GM19025 (cell line): ENCODE measurements at regions not wholly inside any gene's neighbourhood (a gene's known extent, or its start where the extent isn't known, plus 50 kb on each side); places are given as distances from the start of the nearest gene placed in this dataset.

Experiments
- ATAC-seq: cut with Tn5 transposase; IDR thresholded peaks from one replicate; pipeline ENCODE4 v1.9.1; 2021; ENCODE audit warnings: mild to moderate bottlenecking, low read depth, moderate library complexity; ENCODE audit not compliant: unreplicated experiment

DNA sequence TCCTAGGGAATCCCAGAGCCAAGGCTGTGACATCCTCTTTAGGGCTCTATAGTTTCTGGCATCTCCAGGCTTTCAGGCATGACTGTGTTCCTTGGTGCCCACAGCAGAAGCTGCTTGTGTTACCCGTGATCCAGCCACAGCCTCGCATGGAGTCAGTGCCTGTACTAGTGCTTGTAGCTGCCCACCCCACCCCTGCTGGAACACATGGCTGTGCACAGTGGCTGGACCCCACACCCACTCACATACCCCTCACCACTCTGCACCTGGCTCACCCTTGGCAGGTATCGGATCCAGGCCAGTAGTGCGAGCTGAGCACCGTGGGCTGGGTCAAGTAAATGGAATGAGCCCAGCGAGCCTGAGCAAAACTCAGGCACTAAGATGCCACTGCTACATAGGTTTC is 934.7 kb upstream of the PRMT6 start:
- no peak for ATAC-seq

DNA sequence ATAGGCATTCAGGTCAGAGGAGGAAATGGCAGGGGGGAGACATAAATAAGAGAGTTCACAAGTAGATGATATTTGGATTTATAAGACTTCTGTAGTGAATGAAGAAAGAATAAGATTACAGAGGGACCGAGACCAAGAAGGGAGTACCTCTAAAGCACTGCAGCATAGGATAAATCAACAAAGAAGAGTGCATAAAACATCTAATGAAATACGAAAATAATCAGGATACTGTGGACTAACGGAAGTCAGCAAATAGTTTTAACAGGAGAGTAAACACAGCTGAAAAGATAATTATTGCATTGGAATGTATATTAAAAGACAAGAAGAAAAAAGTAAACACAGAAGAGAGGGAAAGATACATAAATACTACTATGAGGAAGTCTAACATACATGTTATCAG is 921.9 kb upstream of the PRMT6 start:
- ATAC-seq = no peak

DNA sequence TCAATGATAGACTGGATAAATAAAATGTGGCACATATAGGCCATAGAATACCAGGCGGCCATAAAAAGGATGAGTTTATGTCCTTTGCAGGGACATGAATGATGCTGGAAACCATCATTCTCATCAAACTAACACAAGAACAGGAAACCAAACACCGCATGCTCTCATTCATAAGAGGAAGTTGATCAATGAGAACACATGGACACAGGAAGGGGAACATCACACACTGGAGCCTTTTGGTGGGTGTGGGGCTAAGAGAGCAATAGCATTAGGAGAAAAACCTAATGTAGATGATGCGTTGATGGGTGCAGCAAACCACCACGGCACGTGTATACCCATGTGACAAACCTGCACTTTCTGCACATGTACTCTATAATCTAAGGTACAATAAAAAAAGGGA is 883.4 kb upstream of the PRMT6 start:
- no peak for ATAC-seq

DNA sequence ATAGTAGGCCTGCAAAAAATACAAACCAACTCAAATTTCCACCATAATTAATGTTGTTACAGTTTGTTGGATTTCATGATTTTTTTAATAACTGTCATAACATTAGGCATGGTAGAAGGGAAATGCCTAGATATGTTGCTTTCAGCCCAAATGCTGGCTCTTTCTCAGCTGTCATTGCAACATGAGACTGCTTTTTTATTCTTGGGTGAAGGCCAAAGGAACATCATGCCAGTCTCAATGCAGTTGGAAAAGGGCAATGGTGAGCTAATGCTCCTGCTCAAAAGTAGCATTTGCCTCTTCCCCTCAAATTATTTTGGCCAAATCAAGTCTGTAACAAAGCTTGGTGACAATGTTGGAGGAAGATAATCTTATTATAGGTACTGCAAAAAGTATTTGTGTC is 877.7 kb upstream of the PRMT6 start:
- ATAC-seq = no peak

DNA sequence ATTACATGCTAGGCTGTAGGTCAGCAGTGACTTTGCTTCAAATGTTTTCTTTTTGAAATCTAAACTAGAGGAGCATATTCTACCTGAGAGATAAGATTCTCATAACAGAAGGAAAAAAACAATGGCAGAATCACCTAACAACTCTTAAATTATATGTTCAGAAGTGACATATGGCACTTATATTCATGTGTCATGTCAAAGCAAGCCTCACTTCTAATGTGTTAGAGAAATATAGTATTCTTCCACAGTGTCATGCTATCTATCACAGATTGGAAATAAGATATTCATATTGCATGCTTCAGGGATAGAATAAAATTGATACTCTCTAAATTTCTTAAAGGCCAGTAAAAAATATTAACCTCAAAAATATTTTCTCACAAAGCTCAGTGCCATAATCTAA is 874.6 kb upstream of the PRMT6 start:
- no peak for ATAC-seq

DNA sequence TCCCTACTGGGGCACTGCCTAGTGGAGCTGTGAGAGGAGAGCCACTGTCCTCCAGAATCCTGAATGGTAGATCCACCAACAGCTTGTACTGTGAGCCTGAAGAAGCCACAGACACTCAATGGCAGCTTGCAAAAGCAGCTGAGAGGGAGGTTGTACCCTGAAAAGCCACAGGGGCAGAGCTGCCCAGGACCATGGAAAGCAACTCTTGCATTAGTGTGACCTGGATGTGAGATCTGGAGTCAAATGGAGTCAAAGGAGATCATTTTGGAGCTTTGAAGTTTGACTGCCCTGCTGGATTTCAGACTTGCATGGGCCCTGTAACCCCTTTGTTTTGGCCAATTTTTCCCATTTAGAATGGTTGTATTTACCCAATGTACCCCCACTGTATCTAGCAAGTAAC is 871.4 kb upstream of the PRMT6 start:
- no peak for ATAC-seq

DNA sequence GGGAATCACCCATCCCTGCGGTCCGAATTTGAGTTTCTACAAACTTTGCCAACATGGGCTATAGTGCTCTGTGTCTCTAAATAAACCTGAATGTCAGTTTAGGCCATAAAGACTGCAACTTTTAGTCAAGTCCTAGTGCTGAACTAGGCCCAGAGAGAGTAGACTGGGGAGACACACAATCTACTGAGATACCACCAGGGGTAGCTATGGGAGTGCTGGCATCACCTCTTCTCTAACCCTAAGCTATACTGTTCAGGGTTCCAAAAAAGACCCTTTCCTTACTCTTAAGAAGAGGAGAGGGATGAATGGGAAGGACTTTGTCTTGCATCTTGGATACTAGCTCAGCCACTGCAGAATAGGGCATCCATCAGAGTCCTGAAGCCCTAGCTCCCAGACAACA is 866.7 kb upstream of the PRMT6 start:
- ATAC-seq = no peak

DNA sequence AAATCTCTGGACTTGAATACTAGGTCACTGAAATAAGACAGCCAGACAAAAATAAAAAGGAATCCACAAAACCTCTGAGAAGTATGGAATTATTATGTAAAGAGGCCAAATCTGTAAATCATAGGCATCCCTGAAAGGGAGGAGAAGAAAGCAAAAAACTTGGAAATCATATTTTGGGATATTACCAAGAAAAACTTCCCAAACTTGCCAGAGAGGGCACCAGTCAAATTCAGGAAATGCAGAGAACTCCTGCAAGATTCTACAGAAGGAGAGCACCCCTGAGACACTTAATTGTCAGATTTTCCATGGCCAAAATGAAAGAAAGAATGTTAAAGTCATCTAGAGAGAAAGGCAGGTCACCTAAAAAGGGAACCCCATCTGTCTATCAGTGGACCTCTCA is 862.3 kb upstream of the PRMT6 start:
- ATAC-seq = no peak

DNA sequence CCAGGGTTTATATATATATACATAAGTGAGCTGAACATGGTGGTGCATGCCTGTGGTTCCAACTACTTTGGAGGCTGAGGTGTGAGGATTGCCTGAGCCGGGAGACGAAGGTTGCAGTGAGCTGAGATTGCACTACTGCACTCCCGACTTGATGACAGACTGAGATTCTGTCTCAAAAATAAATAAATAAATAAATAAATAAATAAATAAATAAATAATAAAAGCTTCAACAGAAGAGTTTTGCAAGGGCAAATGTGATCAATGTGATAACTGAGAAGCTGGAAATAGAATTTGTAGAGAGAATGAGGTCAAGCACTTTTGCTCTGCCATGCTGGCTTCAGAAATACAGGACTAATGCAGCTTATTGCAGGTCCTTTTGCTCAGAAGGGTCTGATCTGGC is 855.8 kb upstream of the PRMT6 start:
- no peak for ATAC-seq

DNA sequence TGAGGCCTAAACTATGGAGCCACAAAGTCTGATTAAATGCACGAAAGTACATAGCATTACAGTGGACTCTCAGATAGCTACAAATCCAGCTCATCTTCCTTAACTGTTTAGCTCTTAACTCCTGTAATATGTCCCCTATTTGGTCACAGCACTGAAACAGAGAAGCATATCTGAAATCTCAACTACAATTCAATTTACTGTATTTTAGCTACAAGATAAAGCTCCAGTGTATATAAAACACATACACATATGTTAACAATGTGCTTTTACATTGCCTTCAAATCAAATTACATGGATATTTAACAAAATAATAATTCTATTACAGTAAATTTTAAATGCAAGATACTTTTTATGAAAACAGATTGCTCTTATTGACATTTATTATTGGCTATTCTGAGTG is 849.3 kb upstream of the PRMT6 start:
- no peak for ATAC-seq

DNA sequence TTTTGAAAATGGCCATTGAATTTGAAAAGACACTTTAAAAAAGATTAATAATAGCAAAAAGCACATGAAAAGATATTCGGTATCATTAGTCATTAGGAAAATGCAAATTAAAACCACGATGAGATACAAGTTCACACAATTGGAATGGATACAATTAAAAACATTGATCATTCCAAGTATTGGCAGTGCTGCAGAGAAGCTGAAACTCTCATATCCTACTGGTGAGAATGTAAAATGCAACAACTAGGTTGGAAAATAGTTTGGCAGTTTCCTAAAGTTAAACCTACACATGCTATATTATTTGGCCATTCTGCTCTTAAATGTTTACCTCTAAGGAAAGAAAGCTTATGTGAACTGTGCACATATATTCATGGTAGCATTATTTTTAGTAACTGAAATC is 838.7 kb upstream of the PRMT6 start:
- ATAC-seq = no peak

DNA sequence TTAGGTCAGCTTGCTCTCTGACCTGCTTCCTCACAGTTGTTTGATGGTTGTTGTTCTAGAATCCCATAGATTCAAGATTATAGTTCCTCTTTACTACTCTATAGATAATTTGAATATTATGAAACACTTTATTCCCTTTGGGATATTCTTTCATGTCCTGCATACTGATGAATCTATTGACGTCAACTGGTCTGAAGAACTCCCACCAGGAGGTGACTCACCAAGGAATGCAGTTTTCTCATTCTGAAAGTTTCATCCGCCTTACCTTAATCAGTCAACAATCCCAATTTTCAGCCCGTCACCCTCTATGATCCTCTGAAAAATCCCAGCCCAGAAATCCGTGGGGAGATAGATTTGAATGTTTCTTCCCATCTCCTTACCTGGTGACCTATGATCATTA is 834.1 kb upstream of the PRMT6 start:
- no peak for ATAC-seq

DNA sequence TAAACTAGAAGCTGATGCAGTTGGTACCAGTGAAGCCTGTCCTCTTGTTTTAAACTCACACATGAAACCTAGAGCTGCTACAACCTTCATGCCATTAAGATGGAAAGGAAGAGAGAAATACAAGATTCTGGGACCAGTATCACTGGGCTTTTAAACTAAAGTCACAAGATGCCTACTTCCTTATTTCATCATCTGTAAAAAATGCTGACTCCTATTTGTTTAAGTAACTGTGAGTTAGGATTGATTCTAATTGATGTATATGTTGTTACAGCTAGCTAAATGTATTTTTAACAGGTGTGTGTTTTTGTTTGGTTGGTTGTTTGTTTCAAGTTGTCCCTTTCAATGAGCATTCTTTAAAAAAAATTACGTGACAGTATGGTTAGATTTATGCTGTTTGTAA is 833.3 kb upstream of the PRMT6 start:
- no peak for ATAC-seq

DNA sequence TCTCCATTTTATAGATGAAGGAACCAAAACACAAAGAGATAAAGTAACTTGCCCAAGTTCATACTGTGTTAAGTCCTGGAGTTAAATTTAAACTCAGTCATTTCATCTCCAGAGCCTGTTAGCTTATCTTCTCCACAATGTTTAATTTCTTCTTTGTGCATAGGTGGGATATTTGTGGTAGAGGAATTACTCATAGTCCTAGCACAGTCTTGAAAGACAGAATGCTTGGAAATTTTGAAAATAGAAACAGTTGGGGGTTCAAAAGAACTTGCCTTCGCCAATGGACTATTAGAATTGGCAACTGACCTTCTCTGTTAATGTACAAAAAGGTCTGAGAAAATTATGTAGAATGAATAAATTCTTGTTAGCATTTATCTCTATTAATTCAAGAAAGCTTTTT is 832.0 kb upstream of the PRMT6 start:
- ATAC-seq = no peak

DNA sequence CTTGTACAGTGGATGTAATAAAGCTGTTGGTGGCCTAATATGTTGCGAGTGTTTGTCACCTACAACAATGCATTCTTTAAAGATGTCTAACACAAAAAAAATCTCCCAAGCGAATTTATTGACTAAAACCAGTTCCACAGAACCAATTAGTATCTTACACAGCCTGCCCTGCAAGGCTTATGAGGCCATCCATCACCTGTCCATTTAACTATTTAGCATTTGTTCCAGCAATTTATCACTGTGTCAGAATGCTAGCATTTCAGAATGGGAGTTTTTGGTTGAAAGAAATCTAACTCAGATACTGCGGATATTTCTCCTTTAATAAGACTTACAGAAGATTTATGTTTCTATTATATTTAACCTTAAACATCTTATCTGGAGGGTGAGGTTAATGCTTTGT is 831.1 kb upstream of the PRMT6 start:
- ATAC-seq = no peak

DNA sequence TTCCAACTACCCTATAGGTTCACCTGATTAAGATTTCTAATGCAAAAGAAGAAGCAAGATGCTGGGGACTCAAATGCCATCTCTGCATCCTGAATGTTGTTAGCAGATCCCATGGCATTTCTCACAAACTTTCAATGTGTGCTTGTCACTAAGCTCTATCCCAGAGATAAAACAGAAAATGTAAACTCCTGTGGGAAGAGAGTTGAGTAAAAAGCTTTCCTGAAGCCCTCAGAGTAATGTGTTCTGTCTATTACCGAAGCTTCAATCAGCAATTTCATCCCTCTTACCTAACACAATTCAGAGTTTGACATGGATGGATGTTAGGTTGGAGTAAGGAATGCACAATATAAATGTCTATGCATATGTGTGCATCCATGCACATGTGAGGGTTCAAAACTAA is 829.9 kb upstream of the PRMT6 start:
- ATAC-seq = no peak

DNA sequence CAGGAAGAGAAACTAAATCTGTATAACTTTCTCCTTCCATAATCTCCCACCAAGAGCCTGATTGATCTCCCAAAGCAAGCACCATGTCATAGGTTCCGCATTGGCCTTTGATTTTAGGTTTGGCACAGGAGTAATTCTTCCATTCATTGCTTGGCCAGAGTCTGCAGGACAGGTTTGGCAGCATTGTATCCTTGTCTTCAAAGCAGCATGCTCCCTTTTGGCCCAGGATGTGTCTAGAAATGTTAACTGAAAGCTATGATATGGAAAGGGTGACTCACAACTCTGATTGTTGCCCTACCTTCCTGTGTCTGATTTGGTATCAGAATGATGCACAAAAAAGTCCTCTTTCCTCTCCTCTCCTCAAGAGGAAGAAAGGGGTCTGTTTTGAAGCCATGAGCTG is 824.3 kb upstream of the PRMT6 start:
- ATAC-seq = no peak

DNA sequence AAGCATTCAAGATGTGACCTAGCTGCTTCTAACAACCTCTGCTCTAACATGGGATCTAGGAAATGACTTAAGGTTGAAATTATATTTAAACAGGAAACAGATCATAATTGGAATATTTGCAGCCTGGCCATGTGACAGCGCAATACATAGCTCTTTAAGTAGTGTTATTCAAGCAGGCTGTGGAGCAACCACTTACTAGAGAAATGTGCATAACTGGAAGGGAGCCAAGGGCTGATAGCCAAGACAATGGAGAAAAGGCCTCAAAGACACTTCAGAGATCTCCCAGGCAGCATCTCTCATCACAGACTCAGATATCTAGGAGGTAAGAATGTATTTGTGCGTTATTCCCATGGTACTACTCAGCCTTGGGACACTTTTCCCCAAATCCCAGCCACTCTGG is 823.0 kb upstream of the PRMT6 start:
- no peak for ATAC-seq

DNA sequence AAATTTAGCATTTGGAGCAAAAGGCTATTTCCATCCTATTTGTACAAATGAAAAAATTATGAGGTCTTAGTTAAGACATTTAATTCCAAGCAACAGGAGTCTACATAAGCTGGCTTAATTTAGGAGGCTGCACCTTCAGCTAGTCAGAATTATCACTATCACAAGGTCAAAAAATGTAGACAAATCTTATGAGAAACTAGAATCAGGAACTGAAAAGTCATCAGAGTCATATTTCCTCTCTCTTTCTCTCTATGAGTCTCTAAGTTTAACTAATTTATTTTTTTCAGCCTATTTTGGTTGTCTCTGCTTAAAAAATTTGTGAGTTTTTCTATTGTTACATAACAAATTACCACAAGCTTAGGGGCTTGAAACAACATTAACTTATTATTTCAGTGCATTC is 807.1 kb upstream of the PRMT6 start:
- ATAC-seq = no peak

DNA sequence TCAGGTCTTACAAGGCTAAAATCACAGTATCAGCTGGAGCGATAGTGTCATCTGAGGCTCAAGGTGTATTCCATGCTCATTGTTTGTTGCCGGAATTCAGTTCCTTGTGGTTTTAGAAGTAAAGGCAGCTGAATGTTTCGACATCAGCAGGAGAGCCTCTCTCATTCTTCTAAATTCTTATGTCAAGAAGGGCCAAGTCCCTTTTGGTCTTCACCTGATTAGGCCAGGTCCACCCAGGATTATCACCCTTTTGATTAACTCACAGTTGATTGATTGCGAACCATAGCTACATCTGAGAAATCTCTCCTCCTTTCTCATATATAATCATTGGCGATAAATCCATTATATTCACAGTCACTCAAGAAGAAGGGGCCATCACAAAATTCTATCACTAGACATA is 806.7 kb upstream of the PRMT6 start:
- ATAC-seq = no peak

DNA sequence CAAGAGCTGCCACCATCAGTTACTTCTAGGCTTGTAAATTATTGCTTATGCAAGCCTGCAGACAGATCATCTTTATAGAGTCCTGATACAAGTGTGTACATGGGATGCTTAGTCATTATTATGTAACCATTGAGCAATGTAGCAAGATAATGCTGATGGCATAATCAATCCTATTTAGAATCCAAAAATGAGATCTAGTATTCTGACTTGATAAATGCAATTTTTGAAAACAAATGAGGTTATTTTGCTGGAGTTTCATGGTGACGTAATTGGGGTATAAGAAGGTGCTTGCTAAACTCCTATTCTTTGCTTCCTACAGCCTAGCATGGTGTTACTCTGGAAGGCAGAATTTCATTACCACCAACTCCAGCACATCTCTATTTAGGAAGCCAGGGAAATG is 801.7 kb upstream of the PRMT6 start:
- ATAC-seq = no peak

DNA sequence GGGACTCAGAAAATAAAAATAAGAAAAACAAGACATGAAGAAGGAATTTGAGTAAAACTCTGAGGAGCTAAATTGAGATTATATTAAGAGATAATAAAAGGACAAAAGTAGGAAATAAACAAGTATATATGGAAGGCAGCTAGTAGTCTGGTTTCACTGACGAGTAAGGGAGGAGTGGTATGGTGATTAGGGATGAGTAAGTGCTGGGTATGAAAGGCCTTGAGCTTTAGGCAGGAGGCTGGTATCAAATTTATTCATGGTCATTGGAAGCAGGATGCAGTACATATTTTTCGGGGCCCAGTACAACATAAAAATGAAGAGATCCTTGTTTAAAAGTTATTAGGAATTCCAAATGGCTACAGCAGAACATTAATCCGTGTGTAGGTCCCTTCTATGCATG is 789.7 kb upstream of the PRMT6 start:
- ATAC-seq = no peak

DNA sequence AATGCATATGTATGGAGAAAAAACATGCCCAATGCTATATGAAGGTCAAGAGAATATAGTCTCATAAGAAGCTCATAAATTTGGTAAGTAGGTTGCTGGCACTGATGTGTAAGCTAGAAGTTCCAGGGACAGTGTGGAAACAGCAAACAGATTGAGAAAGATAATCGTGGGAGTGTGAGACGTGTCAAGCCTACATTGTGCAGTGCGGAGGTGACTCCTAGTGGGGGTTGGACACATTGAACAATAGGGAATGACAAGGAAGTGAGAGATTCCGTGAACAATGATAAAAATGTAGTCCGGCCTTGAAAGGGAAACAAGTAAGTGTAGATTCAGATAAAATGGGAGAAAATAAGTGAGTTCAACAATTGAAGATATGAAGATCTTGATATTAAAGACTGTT is 788.4 kb upstream of the PRMT6 start:
- no peak for ATAC-seq

DNA sequence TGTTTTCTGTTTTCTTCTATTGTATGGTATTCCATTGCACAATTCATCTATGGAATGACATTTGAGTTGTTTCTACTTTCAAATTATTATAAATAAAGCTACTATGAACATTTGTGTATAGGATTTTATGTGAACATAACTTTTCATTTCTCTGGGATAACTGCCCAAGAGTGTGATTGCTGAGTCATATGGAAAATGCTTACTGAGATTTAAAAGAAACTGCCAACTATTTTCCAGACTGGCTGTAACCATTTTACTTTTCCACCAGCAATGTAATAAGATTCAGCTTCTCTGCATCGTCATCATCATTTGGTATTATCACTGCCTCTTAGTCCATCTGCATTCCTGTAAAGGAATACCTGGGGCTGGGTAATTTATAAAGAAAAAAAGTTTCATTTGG is 779.6 kb upstream of the PRMT6 start:
- no peak for ATAC-seq
